NAMALWA (cell line): ENCODE measurements at regions not wholly inside any gene's neighbourhood (a gene's known extent, or its start where the extent isn't known, plus 50 kb on each side); places are given as distances from the start of the nearest gene placed in this dataset.
"Not testable (repeated sequence)": the region's sequence is repeated elsewhere in the genome, so short reads cannot be mapped to it uniquely, and the experiment has no call there.

Source experiments
- DNase-seq: peaks from one replicate; pipeline ENCODE4 v3.0.0-alpha.2; 2015; ENCODE audit warnings: low spot score

DNA sequence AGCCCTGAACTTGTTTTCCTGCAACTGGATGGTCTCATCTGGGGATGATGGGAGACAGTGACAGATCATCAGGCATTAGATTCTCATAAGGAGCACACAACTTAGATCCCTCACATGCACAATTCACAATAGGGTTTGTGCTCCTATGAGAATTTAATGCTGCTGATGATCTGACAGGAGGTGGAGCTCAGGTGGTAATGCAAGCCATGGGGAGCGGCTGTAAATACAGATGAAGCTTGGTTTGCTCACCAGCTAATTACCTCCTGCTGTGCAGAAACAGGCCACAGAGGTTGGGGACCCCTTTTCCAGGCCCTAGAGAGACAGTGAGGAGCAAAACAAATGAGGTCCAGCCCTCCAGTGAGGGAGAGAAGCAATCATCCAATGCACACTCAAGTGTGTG, 168.6 kb downstream of the RGS9 start:
- no peak for DNase-seq

GRCh38 chr17:65305116-65305515, 167.9 kb downstream of the RGS9 start:
- no peak for DNase-seq

- DNase-seq: not testable (repeated sequence)
Observed at GRCh38 chr17:65301882-65302281, 164.7 kb downstream of the RGS9 start.

GRCh38 chr17:65301184-65301583, 164.0 kb downstream of the RGS9 start:
- DNase-seq: no peak

GRCh38 chr17:65297916-65298315, 160.7 kb downstream of the RGS9 start:
- DNase-seq: no peak

DNA sequence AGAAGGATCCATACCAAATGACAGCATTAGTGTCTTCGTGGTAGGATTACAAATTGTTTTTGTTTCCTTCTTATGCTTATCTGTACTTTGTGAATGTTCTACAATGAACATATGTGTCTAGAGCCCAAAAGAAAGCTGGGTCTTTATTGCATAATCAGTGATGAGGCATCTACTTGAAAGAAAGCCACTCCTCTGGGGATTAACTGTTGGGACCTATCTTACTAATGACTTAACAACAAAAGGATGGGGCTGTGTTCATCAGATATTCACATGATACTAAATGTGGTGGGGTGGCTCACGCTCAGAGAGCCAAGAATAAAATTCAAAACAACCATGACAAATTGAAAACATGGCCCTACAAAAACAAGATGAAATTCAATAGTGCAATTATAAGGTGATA, 160.2 kb downstream of the RGS9 start:
- DNase-seq: no peak

- peak; percentile 81 for DNase-seq
Observed at GRCh38 chr17:65294181-65294719, 157.1 kb downstream of the RGS9 start.

DNA sequence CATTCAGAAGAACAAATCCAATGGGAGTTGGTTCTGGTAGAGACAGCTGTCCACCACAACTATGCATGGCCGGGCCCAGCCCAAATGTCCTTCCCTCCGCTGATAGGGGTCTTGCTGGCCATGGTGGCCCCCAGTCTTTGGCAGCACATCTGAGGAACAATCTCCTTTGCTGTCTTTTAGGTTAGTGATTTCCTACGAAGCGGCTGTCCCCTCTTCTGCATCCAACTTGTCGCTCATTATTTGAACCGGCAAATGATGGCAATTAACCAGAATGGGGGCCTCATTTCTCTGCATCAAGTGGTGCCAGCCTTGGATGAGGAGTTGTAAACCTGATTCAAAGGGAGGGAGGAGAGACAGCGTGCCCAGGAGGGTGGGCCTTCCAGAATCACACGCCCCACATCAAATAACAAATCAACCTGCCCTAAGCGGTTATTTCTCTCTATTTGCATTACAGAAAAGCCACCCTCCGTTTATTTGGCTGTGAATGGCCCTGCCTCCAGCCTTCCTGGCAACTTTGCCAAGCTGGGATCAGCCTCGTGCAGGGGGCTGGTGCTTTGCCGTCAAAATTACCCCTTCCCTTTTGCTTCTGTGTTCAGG, 156.5 kb downstream of the RGS9 start:
- no peak for DNase-seq

DNA sequence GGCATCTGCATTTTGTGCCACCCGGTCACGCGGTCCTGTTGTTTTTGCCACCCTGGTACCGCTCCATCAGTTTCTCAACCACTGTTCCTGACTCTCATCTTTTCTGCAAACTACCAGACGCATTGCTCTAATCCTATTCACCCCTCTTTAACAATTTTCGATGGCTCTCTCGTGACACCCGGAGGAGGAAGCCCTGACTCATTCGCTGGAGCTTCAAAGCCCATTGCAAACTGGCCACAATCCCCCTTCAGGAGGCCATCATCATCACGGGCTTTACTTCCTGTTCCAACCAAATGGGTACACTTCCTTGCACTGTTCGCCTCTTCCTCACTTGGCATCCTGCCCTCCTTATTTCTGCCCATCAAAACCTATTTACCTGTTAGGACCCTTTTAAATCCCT, 155.3 kb downstream of the RGS9 start:
- no peak for DNase-seq

GRCh38 chr17:65291301-65291700, 154.1 kb downstream of the RGS9 start:
- DNase-seq: not testable (repeated sequence)

DNA sequence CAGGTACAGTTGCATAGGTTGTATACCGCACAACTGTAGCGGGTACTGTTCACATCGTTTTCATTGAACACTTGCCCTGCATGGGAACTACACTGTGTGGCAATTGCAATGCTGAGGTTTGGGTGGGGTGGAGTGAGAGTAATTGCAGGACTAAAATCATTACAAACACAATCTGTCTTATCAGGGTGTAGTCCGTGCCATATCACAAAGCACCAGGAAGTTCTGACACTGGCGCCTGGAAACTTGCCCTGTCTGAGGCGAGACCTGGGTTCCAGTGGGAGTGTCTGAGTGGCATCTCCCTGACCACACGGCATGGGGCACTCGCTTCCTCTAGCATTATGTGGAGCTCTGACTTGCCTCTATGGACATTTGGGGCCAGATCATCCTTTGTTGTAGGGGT, 153.4 kb downstream of the RGS9 start:
- no peak for DNase-seq

- DNase-seq: no peak
Observed at GRCh38 chr17:65290056-65290455, 152.9 kb downstream of the RGS9 start.

- no peak for DNase-seq
Observed at GRCh38 chr17:65287040-65287439, 149.9 kb downstream of the RGS9 start.

- no peak for DNase-seq
Observed at GRCh38 chr17:65283704-65284103, 146.5 kb downstream of the RGS9 start.

DNA sequence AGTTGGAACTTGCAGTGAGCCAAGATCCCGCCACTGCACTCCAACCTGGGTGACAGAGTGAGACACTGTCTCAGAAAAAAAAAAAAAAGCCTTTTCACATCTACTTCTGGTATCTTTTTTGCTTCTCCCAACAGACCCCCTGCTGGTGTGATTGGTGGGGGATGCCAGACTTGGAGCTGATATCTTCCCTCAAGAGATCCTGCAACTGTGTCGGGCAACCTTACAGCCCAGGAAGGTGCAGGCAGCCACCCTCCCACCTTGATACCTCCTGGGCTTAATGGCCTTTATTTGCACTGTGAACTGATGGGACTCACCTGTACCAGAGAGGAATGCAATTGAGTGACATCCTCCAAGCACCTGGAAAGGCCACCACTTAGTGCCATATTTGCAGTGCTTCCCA, 142.3 kb downstream of the RGS9 start:
- no peak for DNase-seq

GRCh38 chr17:65278820-65279184, 141.6 kb downstream of the RGS9 start:
- DNase-seq: no peak

DNA sequence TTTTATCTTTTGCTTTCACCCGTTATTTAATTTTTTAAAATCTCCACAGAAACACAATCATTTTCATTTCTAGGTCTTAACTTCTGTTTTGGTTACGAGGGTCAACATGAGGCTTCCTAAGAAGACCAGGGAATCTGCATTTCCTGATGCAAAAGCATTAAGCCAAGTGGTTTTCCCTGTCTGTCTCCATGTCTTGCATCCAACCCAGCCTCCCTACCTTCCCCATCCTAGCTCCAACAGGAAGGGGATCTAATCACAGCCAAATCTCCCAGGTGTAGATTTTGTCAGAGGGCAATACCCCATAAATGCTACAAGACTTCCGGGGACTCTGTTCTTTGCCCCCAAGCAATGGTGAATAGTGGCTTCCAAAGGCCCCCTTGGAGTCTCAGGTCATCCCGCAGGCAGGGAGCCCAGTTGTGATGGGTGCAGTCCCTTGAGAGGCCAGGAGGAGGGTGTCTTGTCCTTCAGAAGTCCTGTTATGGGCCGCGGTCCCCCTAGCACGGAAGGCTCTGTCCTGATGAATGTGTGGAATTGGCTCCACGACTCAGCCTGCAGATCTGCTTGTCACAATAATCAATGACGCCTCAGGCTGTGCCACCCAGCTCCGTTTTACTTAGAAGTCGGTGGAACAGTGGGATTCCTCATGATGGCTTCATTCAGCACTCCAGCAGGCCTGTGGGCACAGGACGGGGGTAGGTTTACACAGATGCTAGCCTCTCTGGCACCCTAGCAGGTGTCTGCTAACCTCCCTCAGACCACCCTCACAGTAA, 141.1 kb downstream of the RGS9 start:
- DNase-seq: peak; percentile 44

DNA sequence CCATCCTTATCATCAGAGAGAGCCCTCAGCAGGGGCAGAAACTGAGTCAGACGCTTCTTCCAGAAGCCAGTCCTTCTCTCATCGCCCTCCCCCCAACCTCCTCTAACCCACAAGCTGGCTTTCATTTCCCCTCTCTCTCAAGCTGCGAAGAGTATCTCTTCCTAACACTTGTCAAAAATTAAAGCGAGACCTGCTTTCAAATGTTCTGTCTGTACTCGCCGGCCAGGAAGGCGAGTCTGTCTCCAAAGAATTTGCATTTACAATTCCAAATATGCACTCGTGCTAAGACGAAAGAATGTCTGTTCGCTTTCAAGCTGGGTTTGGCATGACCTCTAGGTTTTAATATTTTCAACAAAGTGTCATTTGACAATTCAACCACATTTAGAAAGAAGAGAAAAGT, 140.4 kb downstream of the RGS9 start:
- no peak for DNase-seq
